GM10266 (cell line): ENCODE measurements at regions not wholly inside any gene's neighbourhood (a gene's known extent, or its start where the extent isn't known, plus 50 kb on each side); places are given as distances from the start of the nearest gene placed in this dataset.

ENCODE experiments used
- DNase-seq: peaks from one replicate; pipeline ENCODE4 v3.0.0; 2012; ENCODE audit errors: extremely low spot score
- CTCF ChIP-seq: IDR thresholded peaks from 2 replicates; pipeline ENCODE4 v1.5.1; 2012; ENCODE audit warnings: mild to moderate bottlenecking, low read depth; ENCODE audit not compliant: control insufficient read depth, insufficient read depth; ENCODE audit errors: missing control alignments

GRCh38 chr5:58357799-58358500 lies 101.9 kb downstream of the PLK2 start:
- no peak for TF ChIP-seq CTCF
- DNase-seq, result no peak

GRCh38 chr5:58357121-58357520 lies 102.8 kb downstream of the PLK2 start:
- no peak for TF ChIP-seq CTCF
- no peak for DNase-seq

- DNase-seq, result no peak
- TF ChIP-seq CTCF, result no peak
Measured at GRCh38 chr5:58356662-58357061, 103.2 kb downstream of the PLK2 start.

- DNase-seq, result no peak
- TF ChIP-seq CTCF, result no peak
Measured at GRCh38 chr5:58354827-58355226, 105.1 kb downstream of the PLK2 start.

- TF ChIP-seq CTCF, result no peak
- DNase-seq, result no peak
Measured at GRCh38 chr5:58353992-58354391, 105.9 kb downstream of the PLK2 start.

- no peak for TF ChIP-seq CTCF
Measured at GRCh38 chr5:58351190-58351589, 108.7 kb downstream of the PLK2 start.

GRCh38 chr5:58348996-58349728 lies 110.7 kb downstream of the PLK2 start:
- TF ChIP-seq CTCF, result no peak
- DNase-seq, result no peak

More at GRCh38 chr5:58351190-58351589, 108.7 kb downstream of the PLK2 start:
- no peak for DNase-seq
